Vagina (tissue), 2 donors: ENCODE measurements at regions not wholly inside any gene's neighbourhood (a gene's known extent, or its start where the extent isn't known, plus 50 kb on each side); places are given as distances from the start of the nearest gene placed in this dataset.

Source experiments
- CTCF ChIP-seq, 3 experiments: fragments of 450-650 bp in 2 of 3; fragments of 200-600 bp in 1 of 3; sonication (generic) in 1 of 3; IDR thresholded peaks; one replicate each; pipeline ENCODE4 v1.5.1; 2017 to 2019; ENCODE audit warnings: antibody characterized with exemption in 3 of 3, mild to moderate bottlenecking in 2 of 3, moderate library complexity in 2 of 3
- POLR2A ChIP-seq, 2 donors: fragments of 450-650 bp; IDR thresholded peaks; one replicate each; pipeline ENCODE4 v1.6.1; 2017; ENCODE audit warnings: antibody characterized with exemption in 2 of 2, mild to moderate bottlenecking in 2 of 2, moderate library complexity in 2 of 2
- POLR2AphosphoS5 ChIP-seq, 2 donors: sonication (generic); formaldehyde crosslinking; IDR thresholded peaks; one replicate each; pipeline ENCODE4 v1.9.0; 2017; ENCODE audit warnings: antibody characterized with exemption in 2 of 2, mild to moderate bottlenecking in 2 of 2, low read depth in 1 of 2; ENCODE audit not compliant: insufficient read depth in 1 of 2

GRCh38 chr6:22637782-22638181 is 68.4 kb downstream of the HDGFL1 start:
- TF ChIP-seq CTCF (IDR thresholded peaks at IDR 0.05) (no peak), POLR2AphosphoS5 (IDR thresholded peaks at IDR 0.05; ENCODE audit: insufficient read depth in 1 of 2, low read depth in 1 of 2) (no peak), POLR2A (IDR thresholded peaks at IDR 0.05) (no peak)
